ENCODE measurements at regions not wholly inside any gene's neighbourhood (a gene's known extent, or its start where the extent isn't known, plus 50 kb on each side); places are given as distances from the start of the nearest gene placed in this dataset.

GRCh38 chr1:98333936-98334335 is 327.6 kb upstream of the SNX7 start:
- no peak for TF ChIP-seq POLR2A (IDR thresholded peaks at IDR 0.05; ENCODE audit: low read depth, low read length)
- no peak for TF ChIP-seq PAX5 (IDR thresholded peaks at IDR 0.05; ENCODE audit: insufficient read depth, low read length, severe bottlenecking)
- no peak for TF ChIP-seq POLR2AphosphoS5 (IDR thresholded peaks at IDR 0.05; ENCODE audit: low read depth, low read length)
- no peak for TF ChIP-seq TAF1 (IDR thresholded peaks at IDR 0.05; ENCODE audit: low read depth, low read length)
- TF ChIP-seq POU2F2 (IDR thresholded peaks at IDR 0.05; ENCODE audit: low read depth, low read length) = no peak
- no peak for TF ChIP-seq SPI1 (IDR thresholded peaks at IDR 0.05; ENCODE audit: low read depth, low read length)
- DNase-seq (ENCODE audit: insufficient read length, low spot score) = no peak
- no peak for FAIRE-seq

- TF ChIP-seq POLR2AphosphoS5 (IDR thresholded peaks at IDR 0.05; ENCODE audit: low read depth, low read length) = no peak
- TF ChIP-seq TAF1 (IDR thresholded peaks at IDR 0.05; ENCODE audit: low read depth, low read length) = no peak
- TF ChIP-seq SPI1 (IDR thresholded peaks at IDR 0.05; ENCODE audit: low read depth, low read length) = no peak
- no peak for TF ChIP-seq PAX5 (IDR thresholded peaks at IDR 0.05; ENCODE audit: insufficient read depth, low read length, severe bottlenecking)
- no peak for TF ChIP-seq POU2F2 (IDR thresholded peaks at IDR 0.05; ENCODE audit: low read depth, low read length)
- TF ChIP-seq POLR2A (IDR thresholded peaks at IDR 0.05; ENCODE audit: low read depth, low read length) = no peak
- no peak for FAIRE-seq
- DNase-seq (ENCODE audit: insufficient read length, low spot score) = no peak
These were observed 328.1 kb upstream of the SNX7 start for GRCh38 chr1:98333406-98333805.

GRCh38 chr1:98331718-98332311 is 329.7 kb upstream of the SNX7 start:
- FAIRE-seq (no peak), DNase-seq (ENCODE audit: insufficient read length, low spot score) (no peak)
- TF ChIP-seq POU2F2 (IDR thresholded peaks at IDR 0.05; ENCODE audit: low read depth, low read length) (no peak), PAX5 (IDR thresholded peaks at IDR 0.05; ENCODE audit: insufficient read depth, low read length, severe bottlenecking) (no peak), POLR2AphosphoS5 (IDR thresholded peaks at IDR 0.05; ENCODE audit: low read depth, low read length) (no peak), POLR2A (IDR thresholded peaks at IDR 0.05; ENCODE audit: low read depth, low read length) (no peak), TAF1 (IDR thresholded peaks at IDR 0.05; ENCODE audit: low read depth, low read length) (no peak), SPI1 (IDR thresholded peaks at IDR 0.05; ENCODE audit: low read depth, low read length) (no peak)

- no peak for TF ChIP-seq TAF1 (IDR thresholded peaks at IDR 0.05; ENCODE audit: low read depth, low read length)
- TF ChIP-seq SPI1 (IDR thresholded peaks at IDR 0.05; ENCODE audit: low read depth, low read length) = no peak
- no peak for TF ChIP-seq POLR2AphosphoS5 (IDR thresholded peaks at IDR 0.05; ENCODE audit: low read depth, low read length)
- TF ChIP-seq PAX5 (IDR thresholded peaks at IDR 0.05; ENCODE audit: insufficient read depth, low read length, severe bottlenecking) = no peak
- TF ChIP-seq POU2F2 (IDR thresholded peaks at IDR 0.05; ENCODE audit: low read depth, low read length) = no peak
- TF ChIP-seq POLR2A (IDR thresholded peaks at IDR 0.05; ENCODE audit: low read depth, low read length) = no peak
- FAIRE-seq (no peak), DNase-seq (ENCODE audit: insufficient read length, low spot score) (no peak)
These were observed 330.3 kb upstream of the SNX7 start for GRCh38 chr1:98331243-98331642.

GRCh38 chr1:98330224-98330623 is 331.3 kb upstream of the SNX7 start:
- no peak for FAIRE-seq
- TF ChIP-seq SPI1 (IDR thresholded peaks at IDR 0.05; ENCODE audit: low read depth, low read length) = peak; percentile 61
- TF ChIP-seq POU2F2 (IDR thresholded peaks at IDR 0.05; ENCODE audit: low read depth, low read length) = no peak
- TF ChIP-seq TAF1 (IDR thresholded peaks at IDR 0.05; ENCODE audit: low read depth, low read length) = no peak
- TF ChIP-seq PAX5 (IDR thresholded peaks at IDR 0.05; ENCODE audit: insufficient read depth, low read length, severe bottlenecking) = no peak

GRCh38 chr1:98328855-98329254 is 332.7 kb upstream of the SNX7 start:
- DNase-seq (ENCODE audit: insufficient read length, low spot score) = no peak
- FAIRE-seq = no peak
- TF ChIP-seq POLR2AphosphoS5 (IDR thresholded peaks at IDR 0.05; ENCODE audit: low read depth, low read length) (no peak), PAX5 (IDR thresholded peaks at IDR 0.05; ENCODE audit: insufficient read depth, low read length, severe bottlenecking) (no peak), SPI1 (IDR thresholded peaks at IDR 0.05; ENCODE audit: low read depth, low read length) (no peak), POU2F2 (IDR thresholded peaks at IDR 0.05; ENCODE audit: low read depth, low read length) (no peak)

More at GRCh38 chr1:98330224-98330623, 331.3 kb upstream of the SNX7 start:
- DNase-seq (ENCODE audit: insufficient read length, low spot score) = no peak

- DNase-seq (ENCODE audit: insufficient read length, low spot score) (no peak), FAIRE-seq (no peak)
- TF ChIP-seq POU2F2 (IDR thresholded peaks at IDR 0.05; ENCODE audit: low read depth, low read length) (no peak), POLR2A (IDR thresholded peaks at IDR 0.05; ENCODE audit: low read depth, low read length) (no peak), SPI1 (IDR thresholded peaks at IDR 0.05; ENCODE audit: low read depth, low read length) (no peak), TAF1 (IDR thresholded peaks at IDR 0.05; ENCODE audit: low read depth, low read length) (no peak), POLR2AphosphoS5 (IDR thresholded peaks at IDR 0.05; ENCODE audit: low read depth, low read length) (no peak), PAX5 (IDR thresholded peaks at IDR 0.05; ENCODE audit: insufficient read depth, low read length, severe bottlenecking) (no peak)
These were observed 334.2 kb upstream of the SNX7 start for GRCh38 chr1:98327220-98327861.

- TF ChIP-seq TAF1 (IDR thresholded peaks at IDR 0.05; ENCODE audit: low read depth, low read length) (no peak), PAX5 (IDR thresholded peaks at IDR 0.05; ENCODE audit: insufficient read depth, low read length, severe bottlenecking) (no peak), POLR2AphosphoS5 (IDR thresholded peaks at IDR 0.05; ENCODE audit: low read depth, low read length) (no peak), POU2F2 (IDR thresholded peaks at IDR 0.05; ENCODE audit: low read depth, low read length) (no peak)
- FAIRE-seq = no peak
- DNase-seq (ENCODE audit: insufficient read length, low spot score) = no peak
These were observed 335.7 kb upstream of the SNX7 start for GRCh38 chr1:98325646-98326440.

GRCh38 chr1:98323906-98324358 is 337.6 kb upstream of the SNX7 start:
- no peak for FAIRE-seq
- no peak for DNase-seq (ENCODE audit: insufficient read length, low spot score)
- TF ChIP-seq TAF1 (IDR thresholded peaks at IDR 0.05; ENCODE audit: low read depth, low read length) (no peak), POLR2A (IDR thresholded peaks at IDR 0.05; ENCODE audit: low read depth, low read length) (no peak), POU2F2 (IDR thresholded peaks at IDR 0.05; ENCODE audit: low read depth, low read length) (no peak), SPI1 (IDR thresholded peaks at IDR 0.05; ENCODE audit: low read depth, low read length) (no peak), PAX5 (IDR thresholded peaks at IDR 0.05; ENCODE audit: insufficient read depth, low read length, severe bottlenecking) (no peak), POLR2AphosphoS5 (IDR thresholded peaks at IDR 0.05; ENCODE audit: low read depth, low read length) (no peak)

Measured in GM12891 (cell line).